ENCODE measurements at regions not wholly inside any gene's neighbourhood (a gene's known extent, or its start where the extent isn't known, plus 50 kb on each side); places are given as distances from the start of the nearest gene placed in this dataset.
A peak's percentile ranks its signal among the peaks of the same experiment; 100 is the strongest.

DNA sequence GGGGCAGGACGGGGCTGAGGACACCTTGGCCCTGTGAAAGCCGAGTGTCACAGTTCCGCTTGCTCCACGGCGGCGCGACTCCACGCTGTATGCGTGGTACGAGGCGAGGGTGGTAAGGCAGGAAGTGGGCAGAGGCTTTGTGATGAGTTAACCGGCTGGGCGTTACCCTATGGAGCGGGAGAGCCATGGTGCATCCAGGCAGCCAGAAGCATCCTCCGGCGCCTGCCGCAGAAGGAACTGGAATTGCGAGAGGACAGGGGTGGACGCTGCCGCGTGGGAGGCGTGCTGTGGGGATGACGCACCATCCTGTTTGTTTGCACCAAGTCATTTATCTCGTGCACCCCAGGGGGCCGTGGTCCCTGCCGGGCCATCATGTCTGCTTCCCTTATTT, 643.9 kb downstream of the BRD1 start (continued):
- TF ChIP-seq, protein P1, sequence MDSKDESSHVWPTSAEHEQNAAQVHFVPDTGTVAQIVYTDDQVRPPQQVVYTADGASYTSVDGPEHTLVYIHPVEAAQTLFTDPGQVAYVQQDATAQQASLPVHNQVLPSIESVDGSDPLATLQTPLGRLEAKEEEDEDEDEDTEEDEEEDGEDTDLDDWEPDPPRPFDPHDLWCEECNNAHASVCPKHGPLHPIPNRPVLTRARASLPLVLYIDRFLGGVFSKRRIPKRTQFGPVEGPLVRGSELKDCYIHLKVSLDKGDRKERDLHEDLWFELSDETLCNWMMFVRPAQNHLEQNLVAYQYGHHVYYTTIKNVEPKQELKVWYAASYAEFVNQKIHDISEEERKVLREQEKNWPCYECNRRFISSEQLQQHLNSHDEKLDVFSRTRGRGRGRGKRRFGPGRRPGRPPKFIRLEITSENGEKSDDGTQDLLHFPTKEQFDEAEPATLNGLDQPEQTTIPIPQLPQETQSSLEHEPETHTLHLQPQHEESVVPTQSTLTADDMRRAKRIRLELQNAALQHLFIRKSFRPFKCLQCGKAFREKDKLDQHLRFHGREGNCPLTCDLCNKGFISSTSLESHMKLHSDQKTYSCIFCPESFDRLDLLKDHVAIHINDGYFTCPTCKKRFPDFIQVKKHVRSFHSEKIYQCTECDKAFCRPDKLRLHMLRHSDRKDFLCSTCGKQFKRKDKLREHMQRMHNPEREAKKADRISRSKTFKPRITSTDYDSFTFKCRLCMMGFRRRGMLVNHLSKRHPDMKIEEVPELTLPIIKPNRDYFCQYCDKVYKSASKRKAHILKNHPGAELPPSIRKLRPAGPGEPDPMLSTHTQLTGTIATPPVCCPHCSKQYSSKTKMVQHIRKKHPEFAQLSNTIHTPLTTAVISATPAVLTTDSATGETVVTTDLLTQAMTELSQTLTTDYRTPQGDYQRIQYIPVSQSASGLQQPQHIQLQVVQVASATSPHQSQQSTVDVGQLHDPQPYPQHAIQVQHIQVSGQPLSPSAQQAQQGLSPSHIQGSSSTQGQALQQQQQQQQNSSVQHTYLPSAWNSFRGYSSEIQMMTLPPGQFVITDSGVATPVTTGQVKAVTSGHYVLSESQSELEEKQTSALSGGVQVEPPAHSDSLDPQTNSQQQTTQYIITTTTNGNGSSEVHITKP (tag by site-specific recombination; IDR thresholded peaks at IDR 0.05), result 0 out of 2 replicates have a peak, but pooled peaks have one; percentile 11
- no peak for TF ChIP-seq GLI2 (tag by site-specific recombination; IDR thresholded peaks at IDR 0.05; ENCODE audit: borderline replicate concordance, low read depth)
- no peak for TF ChIP-seq PRDM2 (tag by site-specific recombination; IDR thresholded peaks at IDR 0.05; ENCODE audit: borderline replicate concordance)
- no peak for TF ChIP-seq ZNF513 (tag by site-specific recombination; IDR thresholded peaks at IDR 0.05)

GRCh38 chr22:49183208-49183825, 644.4 kb downstream of the BRD1 start:
- Histone ChIP-seq H3K4me1 (ENCODE audit: control insufficient read depth, insufficient read depth, low read length) (no peaks in the 10 kb centered on the region), H3K36me3 (ENCODE audit: control insufficient read depth in 2 of 2, insufficient read depth in 1 of 2, low read length in 2 of 2) (no peaks in the 10 kb centered on the region), H3K9me3 (ENCODE audit: control insufficient read depth, insufficient read depth, low read depth, low read length) (no peaks in the 10 kb centered on the region), H3K27ac (ENCODE audit: extremely low read depth, low read depth, low read length) (no peak overlapping the region), H3K4me3 (ENCODE audit: low read depth, low read length) (no peak overlapping the region)
- ChIA-PET CTCF (no interaction called here), POLR2A (no interaction called here)
- TF ChIP-seq ZNF791 (tag by site-specific recombination; IDR thresholded peaks at IDR 0.05) (no peak), ZNF48 (tag by site-specific recombination; IDR thresholded peaks at IDR 0.05) (no peak)
- TF ChIP-seq, protein P2, sequence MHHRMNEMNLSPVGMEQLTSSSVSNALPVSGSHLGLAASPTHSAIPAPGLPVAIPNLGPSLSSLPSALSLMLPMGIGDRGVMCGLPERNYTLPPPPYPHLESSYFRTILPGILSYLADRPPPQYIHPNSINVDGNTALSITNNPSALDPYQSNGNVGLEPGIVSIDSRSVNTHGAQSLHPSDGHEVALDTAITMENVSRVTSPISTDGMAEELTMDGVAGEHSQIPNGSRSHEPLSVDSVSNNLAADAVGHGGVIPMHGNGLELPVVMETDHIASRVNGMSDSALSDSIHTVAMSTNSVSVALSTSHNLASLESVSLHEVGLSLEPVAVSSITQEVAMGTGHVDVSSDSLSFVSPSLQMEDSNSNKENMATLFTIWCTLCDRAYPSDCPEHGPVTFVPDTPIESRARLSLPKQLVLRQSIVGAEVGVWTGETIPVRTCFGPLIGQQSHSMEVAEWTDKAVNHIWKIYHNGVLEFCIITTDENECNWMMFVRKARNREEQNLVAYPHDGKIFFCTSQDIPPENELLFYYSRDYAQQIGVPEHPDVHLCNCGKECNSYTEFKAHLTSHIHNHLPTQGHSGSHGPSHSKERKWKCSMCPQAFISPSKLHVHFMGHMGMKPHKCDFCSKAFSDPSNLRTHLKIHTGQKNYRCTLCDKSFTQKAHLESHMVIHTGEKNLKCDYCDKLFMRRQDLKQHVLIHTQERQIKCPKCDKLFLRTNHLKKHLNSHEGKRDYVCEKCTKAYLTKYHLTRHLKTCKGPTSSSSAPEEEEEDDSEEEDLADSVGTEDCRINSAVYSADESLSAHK (tag by site-specific recombination; IDR thresholded peaks at IDR 0.05), result no peak
- TF ChIP-seq, protein P3, sequence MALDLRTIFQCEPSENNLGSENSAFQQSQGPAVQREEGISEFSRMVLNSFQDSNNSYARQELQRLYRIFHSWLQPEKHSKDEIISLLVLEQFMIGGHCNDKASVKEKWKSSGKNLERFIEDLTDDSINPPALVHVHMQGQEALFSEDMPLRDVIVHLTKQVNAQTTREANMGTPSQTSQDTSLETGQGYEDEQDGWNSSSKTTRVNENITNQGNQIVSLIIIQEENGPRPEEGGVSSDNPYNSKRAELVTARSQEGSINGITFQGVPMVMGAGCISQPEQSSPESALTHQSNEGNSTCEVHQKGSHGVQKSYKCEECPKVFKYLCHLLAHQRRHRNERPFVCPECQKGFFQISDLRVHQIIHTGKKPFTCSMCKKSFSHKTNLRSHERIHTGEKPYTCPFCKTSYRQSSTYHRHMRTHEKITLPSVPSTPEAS (tag by site-specific recombination; IDR thresholded peaks at IDR 0.05), result no peak
